Activated CD4-positive, alpha-beta T cell treated with anti-CD3 and anti-CD28 coated beads for 36 hours (primary cell): ENCODE measurements at regions not wholly inside any gene's neighbourhood (a gene's known extent, or its start where the extent isn't known, plus 50 kb on each side); places are given as distances from the start of the nearest gene placed in this dataset.
A peak's percentile ranks its signal among the peaks of the same experiment; 100 is the strongest.

Experiments
- ATAC-seq: fragments of 200-7000 bp; cut with Tn5 transposase; one replicate; pipeline ENCODE4 v1.10.0; 2021; ENCODE audit warnings: mild to moderate bottlenecking, moderate library complexity
- CTCF ChIA-PET: fragments of 350-600 bp; sonication (Branson Sonifier 250); formaldehyde crosslinking; loops from one replicate; lab custom pipeline; 2021; ENCODE audit warnings: antibody characterized with exemption; lab: Charles Lee
- POLR2A ChIA-PET: fragments of 350-600 bp; sonication (Branson Sonifier 250); formaldehyde crosslinking; loops from one replicate; lab custom pipeline; 2021; ENCODE audit warnings: antibody characterized with exemption, inconsistent platforms; lab: Charles Lee
- DNase-seq: peaks from one replicate; pipeline ENCODE4 v3.0.0-alpha.2; 2020
- H3K27ac Mint-ChIP-seq: one replicate; pipeline ENCODE4 v1.8.0; 2021; ENCODE audit warnings: mixed read lengths
- H3K27me3 Mint-ChIP-seq: one replicate; pipeline ENCODE4 v1.8.0; 2021; ENCODE audit warnings: mixed read lengths
- H3K36me3 Mint-ChIP-seq: one replicate; pipeline ENCODE4 v1.8.0; 2021; ENCODE audit warnings: low read depth, mixed read lengths
- H3K4me1 Mint-ChIP-seq: one replicate; pipeline ENCODE4 v1.8.0; 2021; ENCODE audit warnings: mixed read lengths
- H3K4me3 Mint-ChIP-seq: one replicate; pipeline ENCODE4 v1.8.0; 2021; ENCODE audit warnings: mild to moderate bottlenecking, moderate library complexity, mixed read lengths
- H3K9me3 Mint-ChIP-seq: one replicate; pipeline ENCODE4 v1.8.0; 2021; ENCODE audit warnings: low read depth, mixed read lengths
- intact Hi-C, 2 experiments: fragments of 100-400 bp; cut with DNase I in 1 of 2; cut with micrococcal nuclease in 1 of 2; formaldehyde crosslinking; loops; one replicate each; pipeline versions ENCODE4 v1.14.2 to v1.15.1; 2022 to 2024; cut with DNase I, micrococcal nuclease

DNA sequence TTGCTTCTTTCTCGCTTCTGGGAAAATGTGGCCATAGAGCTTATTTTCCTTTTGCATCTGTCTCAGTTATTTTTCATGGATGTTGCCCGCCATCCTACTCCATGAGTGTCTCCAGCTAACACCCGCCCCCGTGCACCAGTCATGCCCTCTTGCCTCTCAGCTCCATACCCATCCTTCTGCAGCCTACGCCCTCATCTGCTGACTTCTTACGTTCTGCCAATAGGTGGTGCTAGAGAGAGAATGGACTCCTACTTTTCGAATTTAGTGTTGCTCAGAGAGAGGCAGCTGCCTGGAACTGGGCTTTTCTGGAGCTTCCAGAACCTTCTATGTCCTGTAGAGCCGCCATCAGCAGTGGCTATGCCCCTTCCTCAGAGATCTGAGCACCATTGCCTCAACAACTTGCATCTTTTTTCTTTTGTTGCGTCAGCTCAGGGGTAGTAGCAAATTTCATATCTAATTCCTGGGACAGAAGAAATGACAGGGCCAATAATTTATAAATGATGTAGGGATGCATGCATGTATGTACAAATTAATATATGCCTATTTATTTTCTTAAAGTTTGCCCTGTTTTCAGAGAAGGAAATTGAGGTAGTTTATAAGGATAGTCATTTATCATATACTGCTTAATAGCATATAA is 119.7 kb upstream of the MYOCD start:
- POLR2A ChIA-PET: interaction anchor here (0.6 kb wide), 1 partner anchor 119 kb away, joined by 3 read pairs; no protein-coding TSS in a partner anchor
- H3K27me3 Mint-ChIP-seq: no peaks in the 10 kb centered on the region
- CTCF ChIA-PET: interaction anchor here (0.5 to 1.2 kb wide), 3 partner anchors 38 to 1584 kb away, joined by 3 to 4 read pairs (median 3); no protein-coding TSS in a partner anchor
- no peaks in the 10 kb centered on the region for H3K36me3 Mint-ChIP-seq
- intact Hi-C loops: loop anchor here in 1 of 2 experiments (5.0 kb wide), 3 partner anchors 36 to 456 kb away; partner anchors contain the start of gene MYOCD
- no peak overlapping the region for H3K27ac Mint-ChIP-seq
- peak; percentile 19 for DNase-seq
- no peak for ATAC-seq
- peaks cover 7% of the 10 kb centered on the region for H3K9me3 Mint-ChIP-seq
- H3K4me3 Mint-ChIP-seq: no peak overlapping the region
- no peaks in the 10 kb centered on the region for H3K4me1 Mint-ChIP-seq

DNA sequence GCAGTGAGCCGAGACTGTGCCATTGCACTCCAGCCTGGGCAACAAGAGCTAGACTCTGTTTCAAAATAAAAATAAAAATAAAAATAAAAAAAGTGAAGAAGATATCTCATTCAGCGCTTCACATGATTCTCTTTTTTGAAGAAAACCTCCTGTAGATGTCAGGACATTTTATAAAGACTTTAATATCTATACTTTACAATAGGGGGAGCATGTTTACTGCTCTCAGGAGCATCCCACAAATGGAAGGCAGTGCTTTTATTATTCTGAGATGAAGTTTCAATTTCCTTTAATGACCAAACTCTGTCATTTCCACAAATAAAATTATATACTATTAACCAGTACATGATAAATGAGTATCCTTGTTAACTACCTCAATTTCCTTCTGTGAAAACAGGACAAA is 118.7 kb upstream of the MYOCD start:
- Mint-ChIP-seq H3K4me1 (no peaks in the 10 kb centered on the region), H3K36me3 (no peaks in the 10 kb centered on the region), H3K27ac (no peak overlapping the region), H3K4me3 (no peak overlapping the region), H3K27me3 (no peaks in the 10 kb centered on the region), H3K9me3 (peaks cover 2% of the 10 kb centered on the region)
- ChIA-PET POLR2A (no interaction called here), CTCF (interaction anchor here (0.6 to 1.2 kb wide), 2 partner anchors 39 to 1816 kb away, joined by 3 read pairs; no protein-coding TSS in a partner anchor)
- intact Hi-C loops: loop anchor here in 1 of 2 experiments (5.0 kb wide), 3 partner anchors 35 to 455 kb away; partner anchors contain the start of gene MYOCD
- DNase-seq (no peak), ATAC-seq (no peak)

DNA sequence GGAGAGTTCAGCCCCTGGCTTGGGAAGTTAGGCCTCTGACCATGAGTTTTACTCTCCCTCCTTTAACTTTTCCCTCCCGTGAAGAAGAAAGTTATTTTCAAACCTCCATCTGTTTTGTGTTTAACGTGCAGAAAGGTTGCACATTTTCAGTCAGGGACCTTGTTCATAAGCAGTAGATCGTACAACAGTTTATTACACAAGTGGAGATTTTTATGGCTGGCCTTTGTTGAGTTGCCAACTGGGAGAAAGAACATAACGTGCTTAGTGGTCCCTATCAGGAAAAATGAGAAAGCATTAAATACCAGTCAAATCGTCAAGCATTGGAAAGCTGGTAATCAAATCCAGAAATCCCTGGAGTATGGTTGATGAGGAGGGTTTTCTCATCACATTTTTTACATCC is 117.9 kb upstream of the MYOCD start:
- Mint-ChIP-seq H3K9me3 (no peaks in the 10 kb centered on the region), H3K27me3 (no peaks in the 10 kb centered on the region), H3K4me3 (no peak overlapping the region), H3K4me1 (no peaks in the 10 kb centered on the region), H3K27ac (no peak overlapping the region), H3K36me3 (no peaks in the 10 kb centered on the region)
- ATAC-seq (no peak), DNase-seq (no peak)
- CTCF ChIA-PET: no interaction called here
- intact Hi-C loops: loop anchor here in 1 of 2 experiments (5.0 kb wide), 3 partner anchors 34 to 454 kb away; partner anchors contain the start of gene MYOCD
- POLR2A ChIA-PET: no interaction called here

DNA sequence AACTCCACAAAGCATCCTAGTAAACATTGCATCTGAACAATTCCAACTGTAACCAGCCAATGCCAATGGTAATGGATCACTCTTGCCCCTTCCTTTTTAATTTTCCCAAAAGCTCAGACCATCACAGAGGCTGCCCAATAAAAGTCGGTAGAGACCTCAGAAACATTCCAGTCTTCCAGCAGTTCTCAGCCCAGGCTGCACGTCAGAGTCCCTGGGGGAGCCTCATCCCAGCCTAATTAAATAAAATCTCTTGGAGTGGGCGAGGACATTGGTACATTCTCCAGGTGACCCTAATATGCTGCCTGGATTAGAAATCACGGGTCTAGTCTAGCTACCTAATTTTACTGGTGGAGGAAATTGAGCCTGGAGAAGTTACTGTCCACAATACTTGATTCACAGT is 117.1 kb upstream of the MYOCD start:
- no peak for ATAC-seq
- ChIA-PET CTCF (no interaction called here), POLR2A (no interaction called here)
- Mint-ChIP-seq H3K9me3 (no peaks in the 10 kb centered on the region), H3K36me3 (no peaks in the 10 kb centered on the region), H3K27me3 (no peaks in the 10 kb centered on the region), H3K4me3 (no peak overlapping the region), H3K4me1 (no peaks in the 10 kb centered on the region), H3K27ac (no peak overlapping the region)
- no peak for DNase-seq
- intact Hi-C loops: loop anchor here in 1 of 2 experiments (5.0 kb wide), 3 partner anchors 34 to 454 kb away; partner anchors contain the start of gene MYOCD

DNA sequence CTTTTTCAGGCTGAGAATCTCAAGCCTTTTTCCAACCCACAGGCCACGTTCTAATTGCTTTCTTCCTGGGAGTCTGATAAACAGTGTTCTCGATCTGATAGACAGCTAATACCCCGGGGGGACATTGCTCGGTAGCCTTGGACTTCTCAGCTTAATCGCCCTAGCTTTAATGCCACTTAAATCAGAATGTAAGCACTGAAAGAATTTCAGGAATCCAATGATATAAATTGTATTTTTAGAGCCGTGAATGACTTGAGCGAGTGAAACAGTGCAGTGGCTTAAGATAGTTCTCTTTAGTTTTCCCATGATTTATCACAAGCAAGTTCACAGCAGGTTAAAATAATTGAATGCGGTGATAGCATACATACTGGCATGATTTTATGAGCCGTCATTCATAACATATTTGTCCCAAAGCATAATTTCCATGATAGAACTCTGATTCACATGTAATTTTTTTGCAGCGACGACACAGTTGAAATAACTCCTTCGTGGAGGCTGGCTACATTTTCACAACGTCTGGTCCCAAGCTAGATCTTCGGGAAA is 116.1 kb upstream of the MYOCD start:
- ChIA-PET POLR2A (no interaction called here), CTCF (no interaction called here)
- no peaks in the 10 kb centered on the region for H3K9me3 Mint-ChIP-seq
- no peaks in the 10 kb centered on the region for H3K36me3 Mint-ChIP-seq
- DNase-seq (no peak), ATAC-seq (no peak)
- H3K27me3 Mint-ChIP-seq: no peaks in the 10 kb centered on the region
- intact Hi-C loops: loop anchor here in 1 of 2 experiments (5.0 kb wide), 3 partner anchors 33 to 453 kb away; partner anchors contain the start of gene MYOCD
- no peaks in the 10 kb centered on the region for H3K4me1 Mint-ChIP-seq
- no peak overlapping the region for H3K27ac Mint-ChIP-seq
- no peak overlapping the region for H3K4me3 Mint-ChIP-seq

DNA sequence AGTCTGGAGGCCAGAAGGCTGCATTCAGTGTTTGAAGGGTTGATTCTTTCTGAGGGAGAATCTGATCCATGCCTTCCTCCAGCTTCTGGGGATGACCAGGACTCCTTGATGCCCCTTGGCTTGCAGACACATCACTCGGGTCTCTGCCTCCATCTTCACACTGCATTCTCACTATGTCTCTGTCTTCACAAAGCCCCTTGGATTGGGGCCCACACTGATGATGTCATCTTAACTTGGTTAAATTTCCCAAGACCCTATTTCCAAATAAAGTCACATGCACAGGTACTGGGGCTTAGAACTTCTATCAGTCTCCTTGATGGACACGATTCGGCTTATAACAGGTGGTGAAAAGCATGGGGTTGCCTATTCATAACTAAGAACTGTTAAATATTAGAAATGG is 112.1 kb upstream of the MYOCD start:
- Mint-ChIP-seq H3K4me1 (no peaks in the 10 kb centered on the region), H3K9me3 (peaks cover 3% of the 10 kb centered on the region), H3K4me3 (no peak overlapping the region), H3K27me3 (no peaks in the 10 kb centered on the region), H3K36me3 (no peaks in the 10 kb centered on the region), H3K27ac (no peak overlapping the region)
- ATAC-seq (no peak), DNase-seq (no peak)
- intact Hi-C loops: no loop called here
- ChIA-PET CTCF (no interaction called here), POLR2A (no interaction called here)

DNA sequence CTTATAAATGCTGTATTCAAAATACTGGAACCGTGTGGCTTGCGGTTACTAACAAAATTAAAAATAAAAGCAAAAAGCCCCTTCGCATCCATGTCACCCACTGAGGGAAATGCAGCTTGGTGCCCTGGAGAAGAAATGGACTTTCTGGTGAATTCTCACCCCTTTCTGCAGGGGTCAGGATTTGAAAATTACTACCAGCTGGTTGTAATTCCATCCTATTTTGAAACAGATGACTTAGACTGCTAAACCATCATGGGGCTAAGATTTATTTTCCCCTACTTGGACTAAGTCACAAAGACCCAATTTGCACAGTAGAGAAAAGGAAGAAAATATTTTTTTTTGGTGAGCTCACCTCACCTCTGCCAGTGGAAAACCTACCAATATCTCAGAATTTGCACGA is 111.4 kb upstream of the MYOCD start:
- H3K4me1 Mint-ChIP-seq: no peaks in the 10 kb centered on the region
- no peak overlapping the region for H3K4me3 Mint-ChIP-seq
- H3K27me3 Mint-ChIP-seq: no peaks in the 10 kb centered on the region
- DNase-seq (no peak), ATAC-seq (no peak)
- peaks cover 3% of the 10 kb centered on the region for H3K9me3 Mint-ChIP-seq
- H3K27ac Mint-ChIP-seq: no peak overlapping the region
- CTCF ChIA-PET: no interaction called here
- intact Hi-C loops: no loop called here
- no peaks in the 10 kb centered on the region for H3K36me3 Mint-ChIP-seq
- POLR2A ChIA-PET: no interaction called here

DNA sequence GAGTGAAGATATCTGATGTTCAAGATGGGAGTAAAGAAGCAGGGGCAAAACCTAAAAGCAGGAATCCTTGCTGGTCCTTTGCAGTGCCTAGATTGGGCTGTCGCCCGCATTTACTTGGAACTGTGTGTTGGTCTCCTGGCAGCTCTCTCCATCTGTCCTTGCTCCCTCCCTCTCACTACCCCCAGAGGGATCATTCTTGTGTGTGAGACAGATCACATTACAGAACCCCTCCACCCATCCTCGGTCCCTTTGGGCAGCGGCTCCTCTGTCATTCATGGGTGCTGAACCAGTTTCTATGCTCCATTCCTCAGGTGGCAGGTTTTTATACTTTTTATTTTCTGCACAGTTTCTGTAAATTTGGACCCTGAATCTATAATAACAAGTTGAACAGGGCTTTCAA is 99.4 kb upstream of the MYOCD start:
- POLR2A ChIA-PET: no interaction called here

DNA sequence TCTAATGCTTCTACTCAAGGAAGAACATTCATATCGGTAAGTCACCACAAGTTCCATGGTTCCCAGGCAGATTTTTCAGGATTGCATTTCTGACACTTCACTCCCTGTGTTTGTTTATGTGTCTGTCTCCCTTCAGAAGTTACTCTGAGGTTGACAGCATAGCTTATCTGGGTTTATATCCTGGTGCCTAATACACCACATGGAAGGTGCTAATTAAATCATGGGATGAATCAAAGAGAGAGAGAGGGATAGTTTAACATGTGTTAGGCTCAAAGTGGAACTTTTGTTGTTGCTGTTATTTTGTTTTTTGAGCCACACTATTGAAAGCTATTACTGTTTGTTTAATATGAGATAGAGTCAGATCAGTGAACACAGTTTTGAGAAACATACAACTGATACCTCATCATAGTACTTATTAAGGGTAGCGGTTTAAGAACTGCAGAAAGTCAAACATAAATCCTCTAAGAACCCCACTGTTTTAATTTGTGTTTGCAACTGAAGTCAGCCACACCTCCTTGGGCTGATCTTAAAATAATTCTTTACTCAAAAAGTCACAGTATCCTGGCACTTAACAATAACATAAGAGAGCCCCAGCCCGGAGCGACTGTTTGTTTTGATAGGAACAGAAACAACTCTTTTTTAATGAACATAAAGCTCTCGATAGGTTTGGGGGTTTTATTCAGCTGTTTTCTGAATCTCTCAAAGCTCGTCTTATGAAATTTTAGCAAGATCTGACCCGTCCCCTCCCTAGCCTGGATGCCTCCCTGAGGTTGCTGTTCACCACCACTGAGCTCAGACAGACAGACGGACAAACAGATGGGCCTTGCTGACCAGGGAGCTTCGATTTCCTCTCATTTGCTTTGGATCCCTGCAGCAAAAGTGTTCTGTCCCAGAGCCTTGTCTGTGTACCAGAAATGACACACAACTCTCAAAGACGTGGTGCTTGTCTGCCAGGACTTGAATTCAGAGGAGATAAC is 98.3 kb upstream of the MYOCD start:
- H3K4me3 Mint-ChIP-seq: no peak overlapping the region
- H3K9me3 Mint-ChIP-seq: peaks cover 12% of the 10 kb centered on the region
- ChIA-PET POLR2A (no interaction called here), CTCF (interaction anchor here (0.8 kb wide), 1 partner anchor 172 kb away, joined by 3 read pairs; no protein-coding TSS in a partner anchor)
- intact Hi-C loops: loop anchor here in 1 of 2 experiments (10.0 kb wide), 1 partner anchor 173 kb away; no protein-coding TSS in a partner anchor
- ATAC-seq (no peak), DNase-seq (no peak)
- H3K27me3 Mint-ChIP-seq: no peaks in the 10 kb centered on the region
- no peaks in the 10 kb centered on the region for H3K4me1 Mint-ChIP-seq
- no peak overlapping the region for H3K27ac Mint-ChIP-seq
- H3K36me3 Mint-ChIP-seq: no peaks in the 10 kb centered on the region

More for the DNA sequence above, 99.4 kb upstream of the MYOCD start:
- H3K4me3 Mint-ChIP-seq: no peak overlapping the region
- no peak for ATAC-seq
- no peaks in the 10 kb centered on the region for H3K36me3 Mint-ChIP-seq
- CTCF ChIA-PET: interaction anchor here (0.8 kb wide), 1 partner anchor 171 kb away, joined by 3 read pairs; no protein-coding TSS in a partner anchor
- peaks cover 7% of the 10 kb centered on the region for H3K9me3 Mint-ChIP-seq
- DNase-seq: no peak
- no peaks in the 10 kb centered on the region for H3K27me3 Mint-ChIP-seq
- no peaks in the 10 kb centered on the region for H3K4me1 Mint-ChIP-seq
- H3K27ac Mint-ChIP-seq: no peak overlapping the region
- intact Hi-C loops: loop anchor here in 1 of 2 experiments (10.0 kb wide), 1 partner anchor 171 kb away; no protein-coding TSS in a partner anchor

DNA sequence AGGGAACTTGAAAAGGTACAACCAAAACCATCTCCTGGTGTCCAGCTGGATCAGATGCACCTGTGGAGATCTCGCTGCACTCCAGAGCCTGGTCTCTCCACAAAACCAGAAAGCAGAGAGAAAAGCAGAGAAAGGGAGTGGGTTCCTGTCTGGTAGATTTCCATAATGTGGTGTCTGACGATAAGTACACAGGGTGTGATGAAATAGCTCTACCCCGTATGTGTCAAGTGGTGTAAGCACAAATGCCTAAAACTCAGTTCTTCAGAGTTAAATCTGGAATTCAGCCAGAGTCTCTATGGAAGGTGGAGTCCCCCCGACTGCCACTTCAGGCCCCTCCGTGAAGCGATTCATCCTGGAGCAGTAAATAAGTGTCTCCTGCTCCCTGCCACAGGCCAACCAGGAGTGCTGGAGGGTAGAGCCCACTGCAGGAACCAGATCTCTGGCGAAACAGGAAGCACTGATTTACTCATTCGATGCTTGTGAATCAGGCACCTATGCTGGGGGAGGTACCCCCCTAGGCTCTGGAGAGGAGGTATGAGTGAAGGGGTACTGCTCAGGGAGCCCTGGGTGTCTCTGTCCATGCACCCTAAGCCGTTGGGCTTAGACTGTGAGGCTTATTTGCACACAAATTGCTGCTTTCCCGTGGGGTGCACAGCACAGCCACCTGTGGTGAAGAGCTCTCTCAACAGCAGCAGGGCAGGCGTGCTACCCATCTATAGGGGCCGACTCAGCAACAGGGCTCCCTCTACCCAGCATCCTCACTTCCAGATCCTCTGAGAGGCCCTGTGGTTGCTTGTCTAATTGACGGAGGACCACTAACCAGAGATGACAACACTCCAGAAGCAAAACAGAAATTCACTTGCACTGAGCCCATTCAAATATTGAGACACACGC is 97.1 kb upstream of the MYOCD start:
- no peak for DNase-seq
- H3K27ac Mint-ChIP-seq: no peak overlapping the region
- H3K27me3 Mint-ChIP-seq: no peaks in the 10 kb centered on the region
- POLR2A ChIA-PET: no interaction called here
- ATAC-seq: no peak
- no peaks in the 10 kb centered on the region for H3K4me1 Mint-ChIP-seq
- CTCF ChIA-PET: no interaction called here
- H3K9me3 Mint-ChIP-seq: peaks cover 12% of the 10 kb centered on the region
- no peak overlapping the region for H3K4me3 Mint-ChIP-seq
- no peaks in the 10 kb centered on the region for H3K36me3 Mint-ChIP-seq
- intact Hi-C loops: loop anchor here in 1 of 2 experiments (10.0 kb wide), 1 partner anchor 174 kb away; no protein-coding TSS in a partner anchor
